ENCODE measurements at regions not wholly inside any gene's neighbourhood (a gene's known extent, or its start where the extent isn't known, plus 50 kb on each side); places are given as distances from the start of the nearest gene placed in this dataset.
"Not testable (repeated sequence)": the region's sequence is repeated elsewhere in the genome, so short reads cannot be mapped to it uniquely, and the experiment has no call there.

DNA sequence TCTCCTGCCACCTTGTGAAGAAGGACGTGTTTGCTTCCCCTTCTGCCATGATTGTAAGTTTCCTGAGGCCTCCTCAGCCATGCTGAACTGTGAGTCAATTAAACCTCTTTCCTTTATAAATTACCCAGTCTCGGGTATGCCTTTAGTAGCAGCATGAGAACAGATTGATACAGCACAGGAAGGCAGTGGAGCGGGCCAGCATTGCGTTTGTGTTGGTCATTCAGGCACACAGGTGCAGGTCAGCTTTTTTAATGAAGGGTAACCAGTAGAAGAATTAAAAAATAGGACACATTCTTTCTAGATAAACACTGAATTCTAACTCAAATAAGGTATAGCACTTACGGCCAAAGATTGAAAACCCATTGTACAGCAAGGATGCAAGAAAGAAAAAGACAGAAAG, 432.6 kb downstream of the BRD1 start:
- not testable (repeated sequence) for H3K4me1 Mint-ChIP-seq, H3K27ac Mint-ChIP-seq, H3K9me3 Mint-ChIP-seq, H3K27me3 Mint-ChIP-seq, H3K36me3 Mint-ChIP-seq, H3K4me3 Mint-ChIP-seq

DNA sequence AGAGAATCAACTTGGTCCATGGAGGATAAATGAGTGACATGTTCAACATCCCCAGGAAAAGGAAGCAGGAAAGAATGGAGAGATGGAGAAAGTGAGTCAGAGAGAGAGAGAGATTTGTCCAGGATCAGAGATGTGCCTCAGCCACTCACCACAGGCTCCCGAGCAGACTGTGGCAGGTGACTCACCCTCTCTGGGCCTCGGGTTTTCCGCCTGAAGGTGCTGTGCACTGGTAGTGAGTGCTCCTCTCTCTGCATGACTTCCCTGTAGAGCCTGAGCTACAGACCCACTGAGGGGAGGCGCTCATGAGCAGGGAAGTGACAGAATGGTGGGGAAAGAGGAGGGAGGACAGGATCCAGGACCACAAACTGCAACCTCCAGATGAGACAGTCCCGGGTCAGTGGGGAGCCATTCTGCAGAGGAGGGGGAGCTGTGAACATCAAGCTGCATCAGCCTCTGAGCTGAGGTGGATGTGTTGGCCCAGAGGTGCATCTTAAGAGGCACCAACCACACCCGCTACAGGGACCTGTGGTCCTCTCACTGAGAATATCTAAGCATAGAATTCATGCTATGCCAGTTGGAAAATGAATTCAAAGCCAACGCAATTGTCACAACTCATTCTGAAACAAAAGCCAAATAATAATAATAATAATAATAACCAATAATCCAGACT, 433.4 kb downstream of the BRD1 start:
- Mint-ChIP-seq H3K4me3 (no peak overlapping the region), H3K9me3 (peaks cover 2 to 9% (median 5%) of the 10 kb centered on the region in 3 donors), H3K27me3 (peaks cover 8% of the 10 kb centered on the region)

DNA sequence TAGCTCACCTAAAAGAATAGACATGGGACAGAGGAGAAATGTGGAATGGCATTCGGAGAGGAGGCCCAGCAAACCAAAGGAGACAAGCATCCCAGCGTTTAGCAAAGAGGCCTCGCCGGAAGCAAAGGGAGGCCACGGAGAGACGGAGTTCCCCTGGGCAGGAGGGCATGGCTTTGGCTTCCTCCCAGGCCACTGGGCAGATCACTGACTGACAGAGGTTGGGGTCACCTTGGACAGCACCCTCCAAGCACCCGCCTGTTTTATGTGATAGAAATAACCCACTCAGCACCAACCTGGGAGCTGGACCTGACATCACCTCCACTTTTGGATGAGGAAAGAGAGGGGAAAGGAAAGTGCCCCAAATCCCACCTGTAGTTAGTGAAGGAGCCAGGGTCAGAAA, 434.1 kb downstream of the BRD1 start:
- Mint-ChIP-seq H3K27ac (no peak overlapping the region), H3K9me3 (peaks cover 2 to 9% (median 5%) of the 10 kb centered on the region in 3 donors), H3K4me3 (no peak overlapping the region), H3K4me1 (no peaks in the 10 kb centered on the region), H3K36me3 (no peaks in the 10 kb centered on the region), H3K27me3 (peaks cover 8% of the 10 kb centered on the region)

More for the DNA sequence above, 433.4 kb downstream of the BRD1 start:
- Mint-ChIP-seq H3K36me3 (no peaks in the 10 kb centered on the region), H3K4me1 (no peaks in the 10 kb centered on the region), H3K27ac (no peak overlapping the region)

DNA sequence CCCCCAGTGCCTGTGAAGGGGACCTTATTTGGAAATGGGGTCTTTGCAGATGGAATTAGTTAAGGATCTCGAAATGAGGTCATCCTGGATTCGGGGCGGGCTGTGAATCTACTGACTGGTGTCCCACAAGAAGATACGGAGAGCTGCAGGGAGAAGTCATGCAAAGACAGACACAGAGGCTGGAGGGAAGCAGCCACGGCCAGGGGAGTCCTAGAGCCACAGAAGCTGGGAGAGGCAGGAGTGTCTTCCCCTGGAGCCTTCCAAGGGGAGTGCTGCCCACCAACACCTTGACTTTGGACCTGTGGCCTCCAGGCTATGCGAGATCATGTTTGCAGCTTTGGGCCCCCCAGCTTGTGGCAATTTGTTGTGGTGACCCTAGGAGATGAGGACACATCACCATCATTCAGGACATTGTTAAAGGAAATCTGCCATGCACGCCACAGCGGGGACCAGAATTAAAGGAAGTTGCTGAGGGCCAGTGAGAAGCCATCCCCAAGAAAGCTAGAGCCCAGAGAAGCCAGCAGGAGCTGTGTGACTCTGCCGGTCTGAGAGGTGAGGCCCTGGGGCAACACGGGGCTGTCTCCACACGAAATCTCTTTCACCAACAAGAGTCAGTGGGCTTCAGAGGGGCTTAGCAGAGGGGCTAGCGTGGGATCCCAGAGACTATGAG, 434.7 kb downstream of the BRD1 start:
- H3K9me3 Mint-ChIP-seq, result peaks cover 2 to 9% (median 5%) of the 10 kb centered on the region in 3 donors
- H3K4me3 Mint-ChIP-seq, result no peak overlapping the region
- no peaks in the 10 kb centered on the region for H3K36me3 Mint-ChIP-seq
- H3K4me1 Mint-ChIP-seq, result no peaks in the 10 kb centered on the region
- H3K27me3 Mint-ChIP-seq, result peaks cover 8% of the 10 kb centered on the region
- H3K27ac Mint-ChIP-seq, result no peak overlapping the region

DNA sequence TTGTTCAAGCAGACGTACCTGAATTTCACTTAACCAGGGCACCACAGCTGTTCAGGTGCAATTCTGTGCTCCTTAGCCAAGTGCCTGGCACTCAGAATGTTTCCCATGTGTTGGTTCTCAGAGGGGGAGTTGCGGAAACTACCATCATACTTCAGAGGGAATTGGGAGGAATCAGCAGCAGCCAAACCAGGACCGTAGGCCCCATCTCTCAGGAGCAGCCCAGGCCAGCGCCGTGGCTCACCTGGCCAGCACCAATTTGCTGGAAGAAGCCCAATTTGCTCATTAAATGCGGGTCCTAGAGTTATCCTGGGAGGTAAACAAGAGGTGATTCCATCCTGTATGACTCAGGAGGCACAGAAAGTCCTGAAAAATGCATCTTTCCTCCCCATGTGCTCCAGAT, 435.4 kb downstream of the BRD1 start:
- Mint-ChIP-seq H3K4me3 (no peak overlapping the region), H3K36me3 (no peaks in the 10 kb centered on the region), H3K9me3 (peaks cover 2 to 9% (median 5%) of the 10 kb centered on the region in 3 donors), H3K4me1 (no peaks in the 10 kb centered on the region), H3K27me3 (peaks cover 8% of the 10 kb centered on the region), H3K27ac (no peak overlapping the region)

DNA sequence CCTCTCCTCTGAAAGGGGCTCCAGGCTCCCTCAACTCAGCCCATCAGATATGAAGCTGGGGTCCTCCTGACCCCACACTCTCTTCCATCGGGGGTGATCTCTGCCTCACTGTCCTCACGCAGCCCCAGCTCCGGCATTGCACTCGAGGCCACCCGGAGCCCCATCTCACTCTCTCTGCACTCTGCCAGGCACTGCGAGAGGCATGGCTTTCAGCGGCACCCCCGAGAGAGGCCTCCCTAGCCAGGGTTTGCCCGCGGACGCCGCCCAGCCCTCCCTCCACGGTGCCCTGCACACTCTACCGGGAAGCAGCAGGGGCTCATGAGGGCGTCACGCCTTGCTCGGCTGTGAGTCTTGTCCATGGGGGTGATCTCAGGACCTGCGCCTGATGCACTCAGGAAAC, 436.2 kb downstream of the BRD1 start:
- Mint-ChIP-seq H3K27ac (no peak overlapping the region), H3K4me1 (no peaks in the 10 kb centered on the region), H3K9me3 (peaks cover 2 to 9% (median 5%) of the 10 kb centered on the region in 3 donors), H3K27me3 (peaks cover 8% of the 10 kb centered on the region), H3K4me3 (no peak overlapping the region), H3K36me3 (no peaks in the 10 kb centered on the region)

DNA sequence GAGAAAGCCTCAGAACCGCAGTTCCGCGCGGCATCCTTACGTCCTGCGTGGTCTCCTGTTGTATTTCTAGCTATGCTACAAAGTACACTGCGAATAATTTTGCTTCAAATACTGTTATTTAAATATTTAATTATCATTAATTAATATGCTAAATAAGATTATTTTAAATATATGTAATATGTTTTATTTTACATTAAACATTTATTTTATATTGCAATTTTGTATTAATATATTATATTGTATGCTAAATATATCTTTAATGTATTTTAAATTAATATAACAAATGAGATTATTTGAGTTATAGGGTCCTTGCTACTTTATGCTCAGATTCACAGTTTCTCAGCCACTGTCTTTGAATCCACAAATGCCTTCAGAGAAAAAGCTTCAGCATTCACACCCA, 436.7 kb downstream of the BRD1 start:
- Mint-ChIP-seq H3K27me3 (peaks cover 8% of the 10 kb centered on the region), H3K36me3 (no peaks in the 10 kb centered on the region), H3K4me1 (no peaks in the 10 kb centered on the region), H3K27ac (no peak overlapping the region), H3K9me3 (peaks cover 2 to 9% (median 5%) of the 10 kb centered on the region in 3 donors), H3K4me3 (no peak overlapping the region)

DNA sequence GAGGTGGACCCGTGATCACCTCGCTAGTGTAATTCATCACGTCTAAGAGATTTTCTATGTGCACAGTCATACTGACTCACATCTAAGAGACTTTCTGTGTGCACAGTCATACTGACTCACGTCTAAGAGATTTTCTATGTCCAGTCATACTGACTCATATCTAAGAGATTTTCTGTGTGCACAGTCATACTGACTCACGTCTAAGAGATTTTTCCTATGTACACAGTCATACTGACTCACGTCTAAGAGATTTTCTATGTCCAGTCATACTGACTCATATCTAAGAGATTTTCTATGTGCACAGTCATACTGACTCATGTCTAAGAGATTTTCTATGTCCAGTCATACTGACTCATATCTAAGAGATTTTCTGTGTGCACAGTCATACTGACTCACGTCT, 443.8 kb downstream of the BRD1 start:
- not testable (repeated sequence) for H3K27me3 Mint-ChIP-seq, H3K36me3 Mint-ChIP-seq, H3K9me3 Mint-ChIP-seq, H3K27ac Mint-ChIP-seq
- peaks cover 0 to 12% (median 6%) of the 10 kb centered on the region in 3 donors for H3K4me1 Mint-ChIP-seq
- peak overlapping the region in 1 of 4 donors; percentile 55 for H3K4me3 Mint-ChIP-seq

DNA sequence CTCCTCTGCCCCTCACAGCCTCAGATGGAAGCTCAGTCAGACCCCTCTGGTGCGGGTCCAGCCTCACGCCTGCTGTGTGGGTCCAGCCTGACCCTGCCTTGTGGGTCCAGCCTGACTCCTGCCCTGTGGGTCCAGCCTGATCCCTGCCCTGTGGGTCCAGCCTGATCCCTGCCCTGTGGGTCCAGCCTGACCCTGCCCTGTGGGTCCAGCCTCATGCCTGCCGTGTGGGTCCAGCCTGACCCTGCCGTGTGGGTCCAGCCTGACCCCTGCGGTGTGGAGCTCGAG, 445.3 kb downstream of the BRD1 start:
- no peaks in the 10 kb centered on the region for H3K36me3 Mint-ChIP-seq

DNA sequence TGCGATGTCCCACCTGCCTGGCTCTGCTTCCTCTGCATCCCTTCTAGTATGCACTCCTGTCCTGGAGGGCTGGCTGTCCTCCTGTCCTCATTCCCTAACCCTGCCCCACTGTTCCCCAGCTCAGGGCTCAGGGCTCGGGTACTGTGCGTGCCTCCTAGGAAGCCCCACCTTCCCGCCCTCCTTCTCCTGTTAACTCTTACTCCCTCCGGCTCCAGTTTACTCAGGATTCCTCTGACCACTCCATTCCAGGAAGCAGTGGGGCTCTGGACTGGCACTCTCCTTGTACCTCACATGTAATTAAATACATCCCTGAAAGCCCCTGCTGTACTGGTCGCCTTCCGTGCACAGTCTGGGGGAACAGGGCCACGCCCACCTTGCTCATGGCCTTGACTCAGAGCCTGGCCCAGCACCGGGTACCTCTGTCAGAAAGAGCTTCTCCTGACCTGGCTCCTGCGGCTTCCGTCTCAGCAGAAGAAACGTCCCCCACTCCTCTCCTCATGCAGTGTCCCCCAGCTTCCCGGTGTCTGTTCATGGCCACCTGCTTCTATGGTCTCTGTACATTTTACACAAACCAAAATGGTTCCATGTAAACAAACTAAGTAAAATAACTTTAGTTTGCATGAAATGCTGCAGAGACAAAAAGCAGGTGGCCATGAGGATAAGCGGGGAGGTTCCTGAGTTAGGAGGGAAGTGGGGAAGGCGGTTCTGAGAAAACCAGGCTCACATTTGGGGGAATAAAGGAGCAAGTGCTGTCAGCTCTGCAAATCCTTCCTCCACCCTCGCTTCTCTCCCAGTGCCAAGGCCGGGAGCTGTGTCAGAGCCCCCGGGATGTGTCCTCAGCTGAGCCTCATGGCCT, 445.9 kb downstream of the BRD1 start:
- Mint-ChIP-seq H3K27ac (no peak overlapping the region), H3K4me3 (peak overlapping the region in 1 of 4 donors; percentile 32), H3K36me3 (no peaks in the 10 kb centered on the region), H3K27me3 (peaks cover 1% of the 10 kb centered on the region), H3K4me1 (peaks cover 0 to 14% (median 7%) of the 10 kb centered on the region in 3 donors), H3K9me3 (peaks cover 7 to 8% (median 8%) of the 10 kb centered on the region in 3 donors)

More for the DNA sequence above, 445.3 kb downstream of the BRD1 start:
- Mint-ChIP-seq H3K4me3 (no peak overlapping the region), H3K27ac (no peak overlapping the region), H3K9me3 (peaks cover 7 to 8% (median 8%) of the 10 kb centered on the region in 3 donors), H3K27me3 (peaks cover 1% of the 10 kb centered on the region), H3K4me1 (peaks cover 0 to 14% (median 7%) of the 10 kb centered on the region in 3 donors)

DNA sequence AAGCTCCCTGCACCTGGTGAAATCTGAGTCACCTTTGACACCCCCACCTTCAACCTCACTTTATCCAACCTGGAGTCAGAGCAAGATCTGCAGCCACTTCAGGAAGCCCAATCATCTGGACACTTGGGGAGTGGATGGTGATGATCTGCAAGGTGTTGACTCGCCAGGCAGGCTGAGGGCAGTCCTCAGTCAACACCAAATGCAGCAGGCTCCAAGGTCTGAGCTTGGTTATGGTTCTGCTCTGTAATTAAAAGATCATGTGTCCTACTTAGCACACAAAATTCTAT, 446.9 kb downstream of the BRD1 start:
- Mint-ChIP-seq H3K36me3 (no peaks in the 10 kb centered on the region), H3K4me3 (no peak overlapping the region), H3K27me3 (peaks cover 3% of the 10 kb centered on the region), H3K9me3 (peaks cover 7 to 11% (median 8%) of the 10 kb centered on the region in 3 donors), H3K27ac (peak overlapping the region in 1 of 3 donors; percentile 39), H3K4me1 (peaks cover 0 to 14% (median 7%) of the 10 kb centered on the region in 3 donors)

DNA sequence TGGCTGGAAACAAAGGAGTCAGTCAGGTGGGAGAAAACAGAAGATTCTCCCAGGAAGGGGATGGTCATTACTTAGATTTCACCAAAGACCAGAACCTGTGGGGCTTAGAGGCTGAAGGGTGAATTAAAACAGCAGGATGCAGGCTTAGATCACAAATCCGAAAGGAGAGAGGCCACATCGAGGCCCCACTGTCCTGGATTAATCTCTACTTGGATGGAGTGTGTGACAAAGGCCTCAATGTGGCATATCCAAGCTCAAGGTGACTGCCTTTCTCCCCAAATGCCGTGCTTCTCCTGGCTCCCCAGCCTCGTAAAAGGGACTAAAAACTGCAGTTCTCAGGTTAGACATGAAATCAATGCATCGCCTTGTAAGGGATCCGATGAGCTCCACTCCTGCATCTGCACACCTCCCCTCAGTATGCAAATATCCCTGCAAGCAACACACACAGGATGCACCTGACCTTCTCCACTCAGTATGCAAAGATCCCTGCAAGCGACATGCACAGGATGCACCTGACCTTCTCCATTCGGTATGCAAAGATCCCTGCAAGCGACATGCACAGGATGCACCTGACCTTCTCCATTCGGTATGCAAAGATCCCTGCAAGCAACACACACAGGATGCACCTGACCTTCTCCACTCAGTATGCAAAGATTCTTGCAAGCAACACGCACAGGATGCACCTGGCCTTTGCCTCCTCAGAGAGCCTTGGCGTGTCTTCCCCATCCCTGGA, 447.4 kb downstream of the BRD1 start:
- Mint-ChIP-seq H3K4me1 (peaks cover 0 to 14% (median 7%) of the 10 kb centered on the region in 3 donors), H3K27me3 (peaks cover 3% of the 10 kb centered on the region), H3K4me3 (peak overlapping the region in 1 of 4 donors; percentile 42), H3K27ac (peak overlapping the region in 2 of 3 donors; percentile 9 to 39), H3K36me3 (no peaks in the 10 kb centered on the region), H3K9me3 (peaks cover 7 to 11% (median 8%) of the 10 kb centered on the region in 3 donors)

DNA sequence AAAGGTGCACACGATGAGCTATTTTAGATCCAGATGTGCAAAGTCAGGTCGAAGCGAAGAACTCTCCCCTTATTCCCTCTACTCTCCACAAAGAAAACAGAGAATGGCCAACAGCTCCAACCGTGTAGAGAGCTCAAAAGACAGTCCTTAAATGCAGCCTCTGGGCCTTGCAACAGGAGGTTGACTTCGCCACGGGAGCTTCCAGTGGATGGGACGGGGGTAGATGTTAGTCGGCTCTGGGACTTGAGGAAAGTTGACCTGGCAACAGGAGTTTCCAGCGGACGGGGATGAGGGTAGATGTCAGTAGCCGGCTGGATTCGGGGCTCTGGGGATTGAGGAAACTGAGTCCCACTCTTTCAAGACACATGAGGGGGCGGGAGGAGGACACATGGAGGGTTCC, 450.4 kb downstream of the BRD1 start:
- H3K4me3 Mint-ChIP-seq, result no peak overlapping the region

DNA sequence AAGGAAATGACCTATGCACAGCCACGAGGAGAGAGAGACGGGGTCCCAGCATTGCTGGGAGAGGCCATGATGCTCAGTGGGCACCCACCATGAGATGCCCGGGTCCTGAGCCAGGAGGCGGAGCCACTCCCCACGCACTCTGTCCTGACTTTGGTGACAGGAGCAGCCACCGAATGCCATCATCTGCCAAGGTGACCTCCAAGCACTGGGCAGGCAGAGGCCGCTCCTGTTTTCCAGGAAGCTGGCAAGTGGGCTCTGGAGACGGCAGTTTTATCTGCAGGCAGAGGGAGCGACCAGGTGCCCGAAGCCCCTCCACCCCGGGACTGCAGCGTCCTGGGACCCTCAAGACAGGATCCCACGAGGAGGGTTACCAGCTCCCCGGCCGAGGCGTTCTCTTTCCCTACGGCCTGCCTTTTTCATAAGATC, 453.9 kb downstream of the BRD1 start:
- peaks cover 10% of the 10 kb centered on the region for H3K27me3 Mint-ChIP-seq
- H3K4me1 Mint-ChIP-seq, result peaks cover 0 to 4% (median 2%) of the 10 kb centered on the region in 3 donors
- H3K27ac Mint-ChIP-seq, result no peak overlapping the region
- H3K9me3 Mint-ChIP-seq, result peaks cover 0 to 6% (median 1%) of the 10 kb centered on the region in 3 donors
- no peak overlapping the region for H3K4me3 Mint-ChIP-seq
- H3K36me3 Mint-ChIP-seq, result no peaks in the 10 kb centered on the region

More for the DNA sequence above, 450.4 kb downstream of the BRD1 start:
- peaks cover 0 to 16% (median 7%) of the 10 kb centered on the region in 3 donors for H3K4me1 Mint-ChIP-seq
- no peak overlapping the region for H3K27ac Mint-ChIP-seq
- H3K9me3 Mint-ChIP-seq, result peaks cover 4 to 11% (median 8%) of the 10 kb centered on the region in 3 donors
- H3K27me3 Mint-ChIP-seq, result peaks cover 5% of the 10 kb centered on the region
- no peaks in the 10 kb centered on the region for H3K36me3 Mint-ChIP-seq

DNA sequence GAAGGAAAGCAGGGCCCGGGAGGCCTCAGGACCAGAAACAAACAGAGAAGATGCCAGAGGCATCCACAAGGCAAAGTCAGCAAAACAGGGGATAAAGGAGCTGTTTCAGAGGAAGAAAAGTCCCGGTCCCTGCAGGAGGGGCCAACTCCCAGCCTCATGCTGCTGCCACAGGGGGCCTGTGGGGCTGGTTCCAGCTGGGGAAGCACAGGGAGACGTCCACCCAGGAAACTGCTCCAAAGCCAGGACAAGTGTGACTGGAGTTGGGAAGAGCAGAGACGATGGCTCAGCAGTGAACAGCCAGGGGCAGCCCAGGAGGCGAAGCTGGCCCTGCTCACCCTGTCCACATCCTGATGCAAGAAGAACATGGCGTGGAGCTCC, 454.4 kb downstream of the BRD1 start:
- no peak overlapping the region for H3K4me3 Mint-ChIP-seq
- H3K27ac Mint-ChIP-seq, result no peak overlapping the region
- peaks cover 10% of the 10 kb centered on the region for H3K27me3 Mint-ChIP-seq
- peaks cover 0 to 6% (median 0%) of the 10 kb centered on the region in 3 donors for H3K9me3 Mint-ChIP-seq
- peaks cover 0 to 4% (median 2%) of the 10 kb centered on the region in 3 donors for H3K4me1 Mint-ChIP-seq
- H3K36me3 Mint-ChIP-seq, result no peaks in the 10 kb centered on the region
